Tibial artery (tissue), 4 donors: ENCODE measurements at regions not wholly inside any gene's neighbourhood (a gene's known extent, or its start where the extent isn't known, plus 50 kb on each side); places are given as distances from the start of the nearest gene placed in this dataset.

ENCODE experiments used
- DNase-seq, 2 donors: peaks; one replicate each; pipeline ENCODE4 v3.0.0-alpha.2; 2019
- H3K27ac ChIP-seq, 2 donors: fragments of 200-600 bp; sonication (generic) in 1 of 2; 1 replicate in 1 of 2; 2 replicates in 1 of 2; pipeline ENCODE4 v1.5.1; 2018 to 2019; ENCODE audit warnings: mild to moderate bottlenecking in 1 of 2
- H3K27me3 ChIP-seq, 2 donors: fragments of 200-600 bp; sonication (generic) in 1 of 2; one replicate each; pipeline versions ENCODE4 v1.5.1 to v1.6.0; 2016 to 2019
- H3K36me3 ChIP-seq, 3 donors: fragments of 200-600 bp; sonication (generic) in 2 of 3; one replicate each; pipeline ENCODE4 v1.5.1; 2016 to 2019; ENCODE audit warnings: mild to moderate bottlenecking in 2 of 3
- H3K4me1 ChIP-seq, 4 donors: fragments of 200-600 bp; sonication (generic) in 2 of 4; 1 replicate in 3 of 4; 2 replicates in 1 of 4; pipeline ENCODE4 v1.5.1; 2016 to 2019
- H3K4me3 ChIP-seq, 2 donors: fragments of 200-600 bp; sonication (generic) in 1 of 2; 1 replicate in 1 of 2; 2 replicates in 1 of 2; pipeline ENCODE4 v1.5.1; 2018 to 2019; ENCODE audit warnings: mild to moderate bottlenecking in 2 of 2
- H3K9me3 ChIP-seq, 3 donors: fragments of 200-600 bp; sonication (generic) in 1 of 3; one replicate each; pipeline ENCODE4 v1.5.1; 2016 to 2019
- CTCF ChIP-seq, 2 experiments: fragments of 200-600 bp in 1 of 2; fragments of 450-650 bp in 1 of 2; IDR thresholded peaks; one replicate each; pipeline ENCODE4 v1.5.1; 2017 to 2019; ENCODE audit warnings: antibody characterized with exemption in 2 of 2, mild to moderate bottlenecking in 1 of 2, moderate library complexity in 1 of 2
- intact Hi-C: fragments of 100-400 bp; cut with DNase I; formaldehyde crosslinking; loops from one replicate; pipeline ENCODE4 v1.15.0; 2023; ENCODE audit warnings: low total_unique reads

GRCh38 chr12:67881565-67881964, 107.7 kb upstream of the IFNG-AS1 start:
- Histone ChIP-seq H3K36me3 (no peaks in the 10 kb centered on the region), H3K4me3 (no peak overlapping the region), H3K9me3 (no peaks in the 10 kb centered on the region), H3K27ac (no peak overlapping the region), H3K27me3 (no peaks in the 10 kb centered on the region), H3K4me1 (no peaks in the 10 kb centered on the region)
- TF ChIP-seq CTCF (IDR thresholded peaks at IDR 0.05), result no peak
- intact Hi-C loops, result no loop called here
- no peak for DNase-seq

GRCh38 chr12:67884596-67884995, 104.7 kb upstream of the IFNG-AS1 start:
- intact Hi-C loops, result no loop called here
- Histone ChIP-seq H3K9me3 (no peaks in the 10 kb centered on the region), H3K27me3 (no peaks in the 10 kb centered on the region), H3K4me1 (no peaks in the 10 kb centered on the region), H3K4me3 (no peak overlapping the region), H3K27ac (no peak overlapping the region), H3K36me3 (no peaks in the 10 kb centered on the region)
- DNase-seq, result no peak
- TF ChIP-seq CTCF (IDR thresholded peaks at IDR 0.05), result no peak

- Histone ChIP-seq H3K4me1 (no peaks in the 10 kb centered on the region), H3K36me3 (no peaks in the 10 kb centered on the region), H3K27ac (peak overlapping the region in 1 of 2 donors; percentile 13), H3K4me3 (no peak overlapping the region), H3K9me3 (no peaks in the 10 kb centered on the region), H3K27me3 (no peaks in the 10 kb centered on the region)
- TF ChIP-seq CTCF (IDR thresholded peaks at IDR 0.05), result no peak
- intact Hi-C loops, result no loop called here
- DNase-seq, result no peak
These were observed 103.7 kb upstream of the IFNG-AS1 start for GRCh38 chr12:67885375-67886169.

- H3K4me3 ChIP-seq, result no peak overlapping the region
- intact Hi-C loops, result no loop called here
- H3K36me3 ChIP-seq, result no peaks in the 10 kb centered on the region
- no peaks in the 10 kb centered on the region for H3K9me3 ChIP-seq
- DNase-seq, result no peak
- TF ChIP-seq CTCF (IDR thresholded peaks at IDR 0.05), result no peak
- H3K4me1 ChIP-seq, result peaks cover 0 to 3% (median 0%) of the 10 kb centered on the region in 4 donors
- no peak overlapping the region for H3K27ac ChIP-seq
- H3K27me3 ChIP-seq, result no peaks in the 10 kb centered on the region
These were observed 102.2 kb upstream of the IFNG-AS1 start for GRCh38 chr12:67887065-67887464.

GRCh38 chr12:67889931-67890330, 99.3 kb upstream of the IFNG-AS1 start:
- no peaks in the 10 kb centered on the region for H3K36me3 ChIP-seq
- no peak for TF ChIP-seq CTCF (IDR thresholded peaks at IDR 0.05)

More at GRCh38 chr12:67889931-67890330, 99.3 kb upstream of the IFNG-AS1 start:
- no peak for DNase-seq
- intact Hi-C loops, result no loop called here
- no peak overlapping the region for H3K27ac ChIP-seq
- no peaks in the 10 kb centered on the region for H3K27me3 ChIP-seq
- H3K9me3 ChIP-seq, result no peaks in the 10 kb centered on the region
- H3K4me1 ChIP-seq, result peaks cover 0 to 15% (median 7%) of the 10 kb centered on the region in 4 donors
- H3K4me3 ChIP-seq, result no peak overlapping the region
